ENCODE measurements at regions not wholly inside any gene's neighbourhood (a gene's known extent, or its start where the extent isn't known, plus 50 kb on each side); places are given as distances from the start of the nearest gene placed in this dataset.
A peak's percentile ranks its signal among the peaks of the same experiment; 100 is the strongest.
"Not testable (repeated sequence)": the region's sequence is repeated elsewhere in the genome, so short reads cannot be mapped to it uniquely, and the experiment has no call there.

DNA sequence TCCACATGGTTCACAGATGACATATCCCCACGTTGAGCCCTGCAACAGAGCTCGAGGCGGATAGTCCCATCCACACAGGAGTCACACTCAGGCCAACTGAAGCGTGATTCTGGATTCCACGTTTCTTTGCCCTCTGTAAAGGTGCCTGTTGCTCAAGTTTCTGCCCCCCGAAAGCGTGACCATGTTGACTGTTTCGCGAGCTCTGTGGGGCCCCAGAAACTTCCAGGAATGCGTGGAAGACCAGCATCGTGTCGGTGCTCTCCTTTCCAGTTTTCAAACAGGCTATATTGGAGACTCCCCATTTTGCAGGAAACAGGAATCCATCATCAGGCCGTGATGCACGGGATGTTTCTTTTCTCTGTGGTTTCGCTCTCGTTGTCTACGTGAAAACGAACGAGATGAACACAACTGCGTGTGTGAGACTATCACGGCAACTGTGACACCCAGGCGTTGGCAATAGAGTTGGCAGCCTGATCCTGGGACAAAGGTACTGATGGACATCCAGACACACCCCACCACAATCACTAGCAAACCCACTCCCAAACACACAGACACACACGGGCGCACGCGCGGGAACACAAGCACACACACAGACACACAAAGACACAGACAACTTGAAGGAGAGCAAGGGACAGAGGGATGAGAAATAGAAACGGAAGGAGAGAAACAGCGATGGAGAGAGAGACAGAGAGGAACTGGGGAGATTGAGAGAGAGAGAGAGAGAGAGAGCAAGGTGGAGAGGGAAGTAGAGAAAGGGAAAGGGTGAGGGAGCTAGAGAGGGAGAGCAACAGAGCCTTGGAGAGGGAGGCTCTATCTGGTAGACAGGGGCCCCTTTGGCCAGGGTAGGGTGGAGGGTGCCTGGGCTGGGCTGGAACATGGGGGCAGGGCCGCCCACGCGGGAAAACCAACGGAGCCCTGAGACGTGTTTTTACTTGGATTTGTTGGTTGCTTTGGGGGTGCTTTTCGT, 1609.3 kb downstream of the SPATA31A7 start:
- DNase-seq (ENCODE audit: low read depth in 2 of 2): not testable (repeated sequence)

DNA sequence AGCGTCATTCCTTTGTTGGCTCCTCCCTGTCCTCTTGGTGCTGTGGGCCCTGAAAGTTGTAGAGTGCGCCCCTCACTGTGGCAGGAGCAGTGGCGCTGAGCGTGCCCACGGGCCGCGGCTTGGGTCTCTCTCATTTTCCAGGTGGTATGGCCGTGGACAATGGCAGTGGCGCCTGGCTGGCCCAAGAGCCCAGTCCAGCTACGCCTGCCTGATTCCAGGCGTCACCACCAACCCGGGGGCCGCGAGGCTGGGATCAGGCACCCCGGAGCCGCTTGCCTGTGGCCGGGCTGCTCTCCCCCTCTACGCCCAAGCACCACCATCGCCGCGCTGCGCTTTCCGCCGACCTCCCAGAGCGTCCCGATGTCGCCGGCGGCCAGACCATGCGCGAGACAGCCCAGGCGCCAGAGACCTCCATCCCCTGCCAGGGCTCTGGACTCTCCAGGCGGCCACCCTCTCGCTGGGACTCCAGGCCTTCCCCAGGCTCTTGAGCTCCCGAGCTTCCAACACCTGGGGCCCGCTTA, 1610.1 kb downstream of the SPATA31A7 start:
- DNase-seq (ENCODE audit: low read depth in 2 of 2): not testable (repeated sequence)

DNA sequence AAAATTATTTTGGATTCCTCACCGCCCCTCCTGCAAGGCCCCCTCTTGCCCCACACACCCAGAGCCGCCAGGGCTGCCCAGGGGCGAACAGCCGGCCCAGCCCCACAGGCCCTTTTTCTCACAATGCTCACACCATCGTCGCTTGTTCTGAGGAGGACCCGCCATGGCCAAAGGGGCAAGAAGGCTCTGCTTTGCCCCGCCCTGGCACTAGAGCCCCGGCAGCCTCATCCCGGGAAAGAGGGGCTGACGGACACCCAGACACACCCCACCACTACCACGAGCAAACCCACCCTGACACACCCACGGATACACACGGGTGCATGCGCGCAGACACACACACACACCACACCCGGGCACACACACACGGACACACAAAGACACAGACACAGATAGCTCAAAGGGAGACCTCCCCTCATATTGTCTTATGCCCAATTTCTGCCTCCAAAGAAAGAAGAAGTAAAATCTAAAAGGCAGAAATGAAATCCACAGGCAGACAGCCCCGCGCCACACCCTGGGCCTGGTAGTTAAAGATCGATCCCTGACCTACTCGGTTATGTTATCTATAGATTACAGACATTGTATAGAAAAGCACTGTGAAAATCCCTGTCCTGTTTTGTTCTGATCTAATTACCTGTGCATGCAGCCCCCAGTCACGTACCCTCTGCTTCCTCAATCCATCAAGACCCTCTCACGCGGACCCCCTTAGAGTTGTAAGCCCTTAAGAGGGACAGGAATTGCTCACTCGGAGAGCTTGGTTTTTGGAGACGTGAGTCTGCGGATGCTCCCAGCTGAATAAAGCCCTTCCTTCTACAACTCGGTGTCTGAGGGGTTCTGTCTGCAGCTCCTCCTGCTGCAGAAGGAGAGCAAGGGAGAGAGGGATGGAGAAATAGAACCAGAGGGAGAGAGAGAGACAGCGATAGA, 1610.9 kb downstream of the SPATA31A7 start:
- DNase-seq (ENCODE audit: low read depth in 2 of 2): not testable (repeated sequence)

DNA sequence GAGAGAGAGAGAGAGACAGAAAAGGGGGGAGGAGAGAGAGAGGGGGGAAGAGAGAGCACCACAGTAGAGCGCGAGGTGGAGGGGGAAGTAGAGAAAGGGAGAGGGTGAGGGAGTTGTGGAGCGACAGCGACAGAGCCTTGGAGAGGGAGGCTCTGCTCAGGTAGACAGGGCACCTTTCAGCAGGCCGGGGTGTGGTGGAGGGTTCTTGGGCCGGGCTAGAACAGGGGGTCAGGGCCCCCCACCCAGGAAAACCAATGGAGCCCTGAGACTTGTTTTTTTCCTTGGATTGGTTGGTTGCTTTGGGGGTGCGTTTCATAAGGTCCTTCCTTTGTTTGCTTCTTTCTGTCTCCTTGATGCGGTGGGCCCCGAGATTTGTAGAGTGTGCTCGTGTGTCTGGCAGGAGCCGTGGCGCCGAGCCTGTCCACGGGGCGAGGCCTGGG, 1611.6 kb downstream of the SPATA31A7 start:
- DNase-seq (ENCODE audit: low read depth in 2 of 2): not testable (repeated sequence)

DNA sequence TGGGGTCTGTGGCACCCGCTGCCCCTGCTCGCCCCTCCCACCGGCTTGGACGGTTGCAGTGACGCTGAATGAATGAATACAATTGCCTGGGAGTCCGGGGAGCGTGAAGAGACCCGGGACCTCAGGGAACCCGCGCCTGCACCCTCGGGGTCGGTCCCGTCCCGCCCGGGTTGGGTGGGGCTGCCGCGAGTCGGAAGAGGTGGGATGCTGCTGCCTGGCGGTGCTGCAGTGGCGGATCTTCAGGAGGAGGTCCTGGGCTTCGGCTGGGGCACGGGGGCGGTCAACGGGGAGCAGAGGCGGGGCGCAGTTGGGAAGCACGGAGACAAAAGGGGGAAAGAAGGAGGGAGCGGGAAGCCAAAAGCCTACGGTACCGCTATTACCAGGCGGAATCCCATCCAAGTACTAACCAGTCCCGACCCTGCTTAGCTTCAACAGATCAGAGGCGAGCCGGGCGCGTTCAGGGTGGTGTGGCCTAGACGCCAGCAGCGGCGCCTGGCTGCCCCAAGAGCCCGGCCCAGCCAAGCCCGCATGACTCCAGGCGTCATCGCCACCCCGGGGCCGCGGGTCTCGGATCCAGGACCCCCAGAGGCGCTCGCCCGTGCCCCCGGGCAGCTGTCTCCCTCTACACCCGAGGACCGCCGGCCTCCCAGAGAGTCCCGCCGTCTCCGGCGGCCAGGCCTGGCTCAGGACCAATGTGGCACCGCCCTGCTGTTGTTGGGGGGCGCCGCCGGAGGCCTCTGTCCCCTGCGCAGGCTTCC, 1612.3 kb downstream of the SPATA31A7 start:
- peak; percentile 51 to 59 for DNase-seq (ENCODE audit: low read depth in 2 of 2)

DNA sequence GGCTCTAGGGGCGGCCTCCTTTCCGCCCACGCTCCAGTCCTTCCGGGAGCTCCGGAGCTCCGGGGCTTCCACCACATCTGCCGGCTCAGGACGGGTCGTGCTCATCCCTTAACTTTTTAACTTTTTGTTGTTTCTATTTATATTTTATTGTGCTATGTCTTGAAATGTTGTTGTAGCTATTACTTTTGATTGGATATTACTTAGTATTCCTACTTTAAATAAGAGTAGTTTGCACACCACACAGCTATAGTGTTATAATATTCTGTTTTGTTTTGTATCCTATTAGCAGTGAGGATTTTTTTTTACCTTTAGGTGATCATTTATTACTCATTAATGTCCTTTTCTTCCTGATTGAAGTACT, 1612.9 kb downstream of the SPATA31A7 start:
- not testable (repeated sequence) for DNase-seq (ENCODE audit: low read depth in 2 of 2)

DNA sequence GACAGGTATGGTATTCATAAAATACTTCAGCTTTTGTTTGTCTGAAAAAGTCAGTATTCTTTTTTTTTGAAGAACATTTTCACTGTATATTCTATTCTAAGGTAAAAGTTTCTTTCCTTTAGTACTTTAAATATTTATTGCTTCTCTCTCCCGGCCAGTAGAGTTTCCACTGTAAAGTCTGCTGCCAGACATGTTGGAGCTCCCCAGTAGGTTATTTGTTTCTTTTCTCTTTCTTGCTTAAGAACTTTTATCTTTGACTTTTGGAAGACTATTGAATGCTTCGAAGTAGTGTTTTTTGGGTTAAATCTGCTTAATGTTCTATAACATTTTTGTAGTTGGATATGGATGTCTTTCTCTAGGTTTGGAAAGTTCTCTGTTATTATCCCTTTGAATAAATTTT, 1613.3 kb downstream of the SPATA31A7 start:
- DNase-seq (ENCODE audit: low read depth in 2 of 2): not testable (repeated sequence)

DNA sequence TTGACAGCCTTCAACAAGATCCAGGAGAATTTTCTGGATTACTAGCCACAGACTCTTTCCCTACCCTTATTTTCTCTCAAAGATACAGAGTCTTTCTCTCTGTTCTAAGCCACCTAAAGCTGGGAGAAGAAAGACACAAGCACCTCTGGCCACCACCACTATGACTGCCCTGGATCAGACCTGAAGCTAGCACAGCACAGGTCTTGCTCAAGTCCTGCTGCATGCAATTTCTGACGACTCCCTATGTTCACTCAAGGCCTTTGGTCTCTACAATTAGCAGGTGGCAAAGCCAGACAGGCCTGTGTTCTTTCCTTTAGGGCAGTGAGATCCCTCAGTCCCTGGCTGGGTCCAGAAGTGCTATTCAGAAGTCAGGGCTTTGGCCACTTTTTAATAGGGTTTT, 1614.5 kb downstream of the SPATA31A7 start:
- DNase-seq (ENCODE audit: low read depth in 2 of 2): not testable (repeated sequence)

DNA sequence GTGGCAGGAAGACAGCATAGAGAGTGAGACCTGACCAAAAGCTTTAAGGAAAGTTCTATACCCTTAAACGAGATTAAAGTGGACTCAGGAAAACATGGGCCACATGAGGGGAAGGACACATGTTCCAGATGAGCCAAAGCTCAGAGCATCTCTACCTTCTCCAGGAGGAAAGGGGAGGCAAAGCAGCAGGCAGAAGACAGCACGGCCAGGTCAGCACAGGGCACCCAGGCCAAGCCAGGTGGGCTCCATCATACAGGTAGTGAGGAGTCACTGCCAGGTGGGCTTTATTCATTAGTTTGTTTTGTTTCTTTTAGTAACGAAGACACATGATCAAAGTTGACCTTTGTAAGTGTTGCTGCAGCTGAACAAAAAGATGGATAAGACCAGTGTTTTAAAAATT, 1617.6 kb downstream of the SPATA31A7 start:
- DNase-seq (ENCODE audit: low read depth in 2 of 2): not testable (repeated sequence)

DNA sequence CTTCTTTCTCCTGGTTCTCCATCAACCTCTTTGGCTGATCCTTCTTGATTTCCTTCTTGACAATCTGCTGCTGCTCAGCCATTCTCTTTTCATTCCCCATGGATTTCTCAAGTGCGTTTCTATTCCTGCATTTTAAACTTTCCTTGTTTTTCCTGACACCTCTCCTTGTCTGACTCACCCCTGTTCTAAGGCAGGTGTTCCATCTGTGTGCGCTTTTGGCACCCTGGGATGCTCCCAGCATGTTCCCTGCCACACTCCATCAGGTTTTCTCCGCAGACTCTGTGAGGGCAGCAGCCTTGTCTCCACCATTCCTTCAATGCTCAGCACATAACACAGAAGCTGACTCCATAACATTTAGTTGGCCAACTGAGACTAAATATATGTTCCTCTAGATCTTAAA, 1618.2 kb downstream of the SPATA31A7 start:
- DNase-seq (ENCODE audit: low read depth in 2 of 2): not testable (repeated sequence)

DNA sequence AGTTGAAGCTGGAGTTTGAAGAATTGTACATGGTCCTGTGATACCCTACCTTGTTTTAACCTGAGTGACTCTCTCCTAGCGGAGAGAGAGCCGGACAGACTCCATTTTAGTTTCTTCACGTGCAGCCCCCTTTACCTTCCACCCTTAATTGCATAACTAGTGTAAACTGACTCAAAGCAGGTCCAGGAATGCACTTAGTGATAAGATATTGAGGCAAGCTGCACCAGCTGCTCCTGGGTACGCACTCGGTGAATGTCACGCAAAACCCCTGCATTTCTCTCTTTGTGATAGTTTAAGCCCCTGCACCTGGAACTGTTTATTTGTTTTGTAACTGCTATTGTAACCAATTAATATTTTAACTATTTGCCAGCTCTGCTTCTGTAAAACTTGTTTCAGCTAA, 1620.5 kb downstream of the SPATA31A7 start:
- DNase-seq (ENCODE audit: low read depth in 2 of 2): not testable (repeated sequence)

DNA sequence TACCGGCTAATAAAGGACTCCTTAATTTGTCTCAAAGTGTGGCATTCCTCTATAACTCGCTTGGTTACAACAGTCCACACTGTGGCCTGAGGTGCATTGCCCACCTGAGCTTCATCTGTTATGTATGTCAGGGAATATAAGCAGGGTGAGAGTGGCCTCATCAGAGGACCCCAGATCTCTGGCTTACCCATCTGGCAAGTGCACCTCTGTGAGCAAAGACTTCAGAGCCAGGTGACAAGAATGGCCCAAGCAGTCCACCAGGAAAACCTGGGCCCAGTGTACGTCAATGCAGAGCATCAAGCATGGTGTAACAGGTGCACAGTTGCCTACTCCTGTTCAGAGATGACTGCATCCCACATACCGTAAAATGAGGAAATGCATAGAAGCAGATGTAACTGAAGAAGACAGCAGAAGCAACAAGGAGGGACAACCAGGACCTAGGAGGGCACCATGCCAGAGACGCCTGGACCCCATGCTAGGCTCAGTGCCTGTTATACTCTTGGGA, 1621.0 kb downstream of the SPATA31A7 start:
- DNase-seq (ENCODE audit: low read depth in 2 of 2): not testable (repeated sequence)

DNA sequence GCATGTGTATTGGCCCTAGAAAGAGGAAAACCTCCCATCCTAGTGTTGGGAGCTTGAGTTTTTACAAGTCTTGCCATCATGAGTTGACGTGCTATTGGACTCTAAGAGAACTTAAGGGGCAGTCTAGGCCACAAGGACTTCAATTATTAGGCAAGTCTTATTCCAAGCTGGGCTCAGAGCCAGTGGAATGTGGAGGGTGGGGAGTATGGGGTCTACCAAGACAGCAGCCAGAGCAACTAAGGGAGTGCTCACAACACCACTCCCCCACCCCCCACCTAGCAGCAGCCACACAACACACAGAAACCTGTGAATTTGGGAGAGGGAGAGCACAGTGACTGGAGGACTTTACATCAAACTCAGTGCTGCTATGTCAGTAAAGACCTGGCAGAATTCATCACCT, 1625.6 kb downstream of the SPATA31A7 start:
- DNase-seq (ENCODE audit: low read depth in 2 of 2): not testable (repeated sequence)

DNA sequence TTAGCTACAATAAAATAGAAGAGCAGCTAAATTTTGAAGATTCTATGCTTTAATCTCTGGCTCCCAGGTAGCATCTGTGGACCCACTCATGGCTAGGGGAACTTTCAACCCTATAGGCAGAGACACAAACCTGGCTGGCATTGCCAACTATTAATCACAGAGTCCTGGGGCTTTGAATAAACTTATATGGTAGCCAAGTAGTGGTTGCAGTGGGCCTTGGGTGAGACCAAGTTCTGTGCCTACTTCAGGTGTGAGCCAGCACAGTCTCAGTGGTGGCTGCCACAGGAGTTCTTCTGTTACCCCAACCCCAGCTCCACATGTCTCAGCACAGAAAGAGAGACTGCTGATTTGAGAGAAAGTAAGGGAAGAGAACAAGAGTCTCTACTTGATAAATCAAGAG, 1626.5 kb downstream of the SPATA31A7 start:
- DNase-seq (ENCODE audit: low read depth in 2 of 2): not testable (repeated sequence)

DNA sequence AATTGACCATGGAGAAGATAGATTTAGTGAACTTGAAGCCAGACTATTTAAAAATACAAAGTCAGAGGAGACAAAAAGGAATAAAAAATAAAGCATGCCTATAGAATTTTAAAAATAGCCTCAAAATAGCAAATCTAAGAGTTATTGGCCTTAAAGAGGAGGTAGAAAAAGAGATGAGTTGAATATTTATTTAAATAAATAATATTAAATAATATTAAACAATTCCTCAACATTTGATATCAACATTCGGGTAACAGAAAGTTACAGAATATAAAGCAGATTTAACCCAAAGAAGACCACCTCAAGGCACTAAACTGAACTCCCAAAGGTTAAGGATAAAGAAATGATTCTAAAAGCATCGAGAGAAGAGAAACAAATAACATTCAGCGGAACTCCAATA, 1627.4 kb downstream of the SPATA31A7 start:
- not testable (repeated sequence) for DNase-seq (ENCODE audit: low read depth in 2 of 2)

DNA sequence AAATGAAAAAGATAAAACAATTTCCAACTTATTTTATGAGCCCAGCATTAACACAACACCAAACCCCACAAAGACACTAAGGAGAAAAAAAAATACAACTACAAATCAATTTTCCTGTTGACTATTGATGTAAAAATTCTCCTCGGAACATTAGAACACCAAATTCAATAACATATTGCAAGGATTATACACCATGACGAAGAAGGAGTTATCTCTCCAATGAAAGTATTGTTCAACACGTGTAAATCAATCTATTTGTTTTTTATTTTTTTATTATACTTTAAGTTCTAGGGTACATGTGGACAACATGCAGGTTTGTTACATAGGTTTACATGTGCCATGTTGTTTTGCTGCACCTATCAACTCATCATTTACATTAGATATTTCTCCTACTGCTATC, 1632.3 kb downstream of the SPATA31A7 start:
- not testable (repeated sequence) for DNase-seq (ENCODE audit: low read depth in 2 of 2)

DNA sequence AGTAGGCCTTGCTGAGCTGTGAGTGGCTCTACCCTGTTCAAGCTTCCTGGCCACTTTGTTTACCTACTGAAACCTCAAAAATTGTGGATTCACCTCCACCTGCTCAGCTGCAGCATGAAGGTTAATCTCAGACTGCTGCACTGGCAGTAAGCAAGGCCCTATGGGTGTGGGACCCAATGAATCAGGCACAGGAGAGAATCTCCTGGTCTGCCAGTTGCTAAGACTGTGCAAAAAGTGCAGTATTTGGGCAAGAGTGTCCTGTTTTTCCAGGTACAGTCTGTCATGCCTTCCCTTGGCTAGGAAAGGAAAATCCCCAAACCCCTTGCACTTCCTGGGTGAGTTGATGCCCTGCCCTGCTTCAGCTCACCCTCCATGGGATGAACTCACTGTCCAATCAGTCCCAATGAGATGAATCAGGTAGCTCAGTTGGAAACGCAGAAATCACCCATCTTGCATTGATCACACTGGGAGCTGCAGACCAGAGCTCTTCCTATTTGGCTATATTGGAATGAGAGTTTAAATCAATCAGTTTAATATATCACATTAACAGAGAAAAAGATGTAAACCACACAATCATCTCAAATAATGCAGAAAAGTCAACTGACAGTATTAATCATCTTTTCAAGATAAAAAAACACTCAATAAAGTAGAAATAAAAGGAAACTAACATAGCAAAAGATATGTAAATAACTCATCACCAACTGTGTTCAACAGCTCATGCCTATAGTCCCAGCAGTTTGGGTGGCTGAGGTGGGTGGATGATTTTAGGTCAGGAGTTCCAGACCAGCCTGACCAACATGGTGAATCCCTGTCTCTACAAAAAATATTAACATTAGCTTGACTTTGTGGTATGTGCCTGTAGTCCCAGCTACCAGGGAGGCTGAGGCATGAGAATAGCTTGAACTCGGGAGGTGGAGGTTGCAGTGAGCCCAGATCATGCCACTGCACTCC, 1638.4 kb downstream of the SPATA31A7 start:
- not testable (repeated sequence) for DNase-seq (ENCODE audit: low read depth in 2 of 2)

DNA sequence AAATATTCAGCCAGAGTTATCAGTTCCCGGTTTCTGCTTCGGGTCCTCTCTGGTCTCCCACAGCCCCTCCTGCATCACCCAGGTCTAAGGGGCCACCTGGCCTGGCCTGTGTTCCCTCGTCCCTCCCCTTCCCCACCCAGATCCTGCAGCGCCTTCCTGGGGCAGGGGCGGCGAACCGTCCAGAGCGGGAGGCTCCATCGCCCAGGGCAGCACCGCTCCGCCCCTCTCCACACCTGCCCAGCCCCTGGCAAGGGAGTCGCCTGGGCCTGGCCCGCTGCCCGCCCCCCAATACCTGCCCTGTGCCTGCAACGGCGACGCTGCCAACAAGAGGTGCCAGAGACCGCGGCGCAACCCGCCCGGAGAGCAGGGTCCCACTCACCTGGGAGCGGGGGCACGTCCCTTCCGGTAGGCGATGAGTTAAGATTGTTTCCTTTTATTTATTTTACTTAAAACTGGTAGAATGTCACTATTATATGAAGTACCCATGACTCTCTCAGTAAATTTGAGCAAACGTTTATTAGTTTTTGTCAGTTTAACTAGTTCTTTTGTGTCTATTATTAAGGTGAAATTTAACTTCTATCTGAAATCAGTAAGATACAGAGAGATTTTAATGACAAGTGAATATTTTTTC, 1641.1 kb downstream of the SPATA31A7 start:
- not testable (repeated sequence) for DNase-seq (ENCODE audit: low read depth in 2 of 2)

Measured in fibroblast of skin of left biceps (primary cell).